CD4-positive, alpha-beta T cell (primary cell): ENCODE measurements at regions not wholly inside any gene's neighbourhood (a gene's known extent, or its start where the extent isn't known, plus 50 kb on each side); places are given as distances from the start of the nearest gene placed in this dataset.

Source experiments
- ATAC-seq: fragments of 200-7000 bp; cut with Tn5 transposase; one replicate; pipeline ENCODE4 v1.10.0; 2022; ENCODE audit warnings: mild to moderate bottlenecking; ENCODE audit not compliant: poor library complexity
- CTCF ChIA-PET: fragments of 350-600 bp; sonication (Branson Sonifier 250); formaldehyde crosslinking; loops from one replicate; lab custom pipeline; 2021; ENCODE audit warnings: antibody characterized with exemption, inconsistent platforms; lab: Charles Lee
- POLR2A ChIA-PET: fragments of 350-600 bp; sonication (Branson Sonifier 250); formaldehyde crosslinking; loops from one replicate; lab custom pipeline; 2021; ENCODE audit warnings: antibody characterized with exemption, inconsistent platforms; lab: Charles Lee
- DNase-seq, 14 experiments: peaks; one replicate each; pipeline ENCODE4 v3.0.0-alpha.2; 2013 to 2020; ENCODE audit warnings: mixed read lengths in 2 of 14
- H3K27ac ChIP-seq, 2 donors: one replicate each; pipeline versions ENCODE4 v1.5.1 to v1.7.0; 2013; ENCODE audit warnings: low read length in 2 of 2, low read depth in 1 of 2, mild to moderate bottlenecking in 1 of 2
- H3K27me3 ChIP-seq, 2 experiments: 1 replicate in 1 of 2; 2 replicates in 1 of 2; pipeline versions ENCODE4 v1.6.1 to v1.7.0; 2013; ENCODE audit warnings: low read length in 2 of 2, control low read depth in 1 of 2, mild to moderate bottlenecking in 1 of 2, moderate library complexity in 1 of 2; ENCODE audit not compliant: insufficient read depth in 2 of 2, control insufficient read depth in 1 of 2
- H3K36me3 ChIP-seq: one replicate; pipeline ENCODE4 v1.6.1; 2013; ENCODE audit warnings: low read length, control low read depth; ENCODE audit not compliant: insufficient read depth
- H3K4me1 ChIP-seq: one replicate; pipeline ENCODE4 v1.6.1; 2013; ENCODE audit warnings: low read length, control low read depth; ENCODE audit not compliant: insufficient read depth
- H3K4me3 ChIP-seq: one replicate; pipeline ENCODE4 v1.5.1; 2013; ENCODE audit warnings: mild to moderate bottlenecking, low read length, moderate library complexity
- H3K9me3 ChIP-seq, 2 experiments: 1 replicate in 1 of 2; 2 replicates in 1 of 2; pipeline versions ENCODE4 v1.6.1 to v1.7.0; 2013; ENCODE audit warnings: low read length in 2 of 2, mild to moderate bottlenecking in 2 of 2, control low read depth in 1 of 2, moderate library complexity in 1 of 2; ENCODE audit not compliant: control insufficient read depth in 1 of 2, insufficient read depth in 1 of 2
- H3K27ac Mint-ChIP-seq: one replicate; pipeline ENCODE4 v1.8.0; 2020; ENCODE audit warnings: mixed read lengths
- H3K27me3 Mint-ChIP-seq: one replicate; pipeline ENCODE4 v1.8.0; 2021; ENCODE audit warnings: mixed read lengths
- H3K36me3 Mint-ChIP-seq: one replicate; pipeline ENCODE4 v1.8.0; 2021; ENCODE audit warnings: low read depth, mixed read lengths
- H3K4me1 Mint-ChIP-seq: one replicate; pipeline ENCODE4 v1.8.0; 2021; ENCODE audit warnings: low read depth, mixed read lengths
- H3K4me3 Mint-ChIP-seq: one replicate; pipeline ENCODE4 v1.8.0; 2020; ENCODE audit warnings: mild to moderate bottlenecking, mixed read lengths
- H3K9me3 Mint-ChIP-seq: one replicate; pipeline ENCODE4 v1.8.0; 2020; ENCODE audit warnings: mixed read lengths
- CTCF ChIP-seq: fragments of 200-600 bp; IDR thresholded peaks from one replicate; pipeline ENCODE4 v1.8.0; 2022; ENCODE audit warnings: antibody characterized with exemption, mild to moderate bottlenecking
- intact Hi-C, 2 experiments: fragments of 100-400 bp; cut with DNase I in 1 of 2; cut with micrococcal nuclease in 1 of 2; formaldehyde crosslinking; loops; one replicate each; pipeline versions ENCODE4 v1.15.1 to v1.9.0; 2023 to 2025; cut with DNase I, micrococcal nuclease

- H3K27me3 Mint-ChIP-seq: no peaks in the 10 kb centered on the region
- H3K4me1 ChIP-seq: no peaks in the 10 kb centered on the region
- intact Hi-C loops: no loop called here
These were observed 259.7 kb downstream of the CDH10 start for GRCh38 chr5:24385070-24385469.

GRCh38 chr5:24385617-24386016 is 259.2 kb downstream of the CDH10 start:
- peaks cover 2% of the 10 kb centered on the region for H3K9me3 Mint-ChIP-seq
- ATAC-seq: no peak
- ChIA-PET CTCF (no interaction called here), POLR2A (no interaction called here)
- Histone ChIP-seq H3K36me3 (no peaks in the 10 kb centered on the region), H3K27ac (no peak overlapping the region), H3K9me3 (peaks cover 6% of the 10 kb centered on the region in 2 experiments), H3K27me3 (no peaks in the 10 kb centered on the region), H3K4me1 (no peaks in the 10 kb centered on the region), H3K4me3 (no peak overlapping the region)
- no peak overlapping the region for H3K4me3 Mint-ChIP-seq
- TF ChIP-seq CTCF: no peak
- no peaks in the 10 kb centered on the region for H3K4me1 Mint-ChIP-seq
- H3K27me3 Mint-ChIP-seq: no peaks in the 10 kb centered on the region
- no peak overlapping the region for H3K27ac Mint-ChIP-seq
- intact Hi-C loops: no loop called here
- H3K36me3 Mint-ChIP-seq: no peaks in the 10 kb centered on the region
- DNase-seq: no peak

More at GRCh38 chr5:24385070-24385469, 259.7 kb downstream of the CDH10 start:
- Histone ChIP-seq H3K4me3 (no peak overlapping the region), H3K9me3 (peaks cover under 1 to 7% of the 10 kb centered on the region in 2 experiments), H3K27ac (no peak overlapping the region), H3K36me3 (no peaks in the 10 kb centered on the region), H3K27me3 (no peaks in the 10 kb centered on the region)
- TF ChIP-seq CTCF: no peak
- Mint-ChIP-seq H3K9me3 (peaks cover 2% of the 10 kb centered on the region), H3K4me3 (no peak overlapping the region), H3K27ac (no peak overlapping the region), H3K4me1 (no peaks in the 10 kb centered on the region), H3K36me3 (no peaks in the 10 kb centered on the region)
- ATAC-seq (no peak), DNase-seq (no peak)
- POLR2A ChIA-PET: no interaction called here
- CTCF ChIA-PET: no interaction called here

- Histone ChIP-seq H3K9me3 (peaks cover 4 to 6% of the 10 kb centered on the region in 2 experiments), H3K4me1 (no peaks in the 10 kb centered on the region), H3K36me3 (no peaks in the 10 kb centered on the region), H3K4me3 (no peak overlapping the region), H3K27ac (no peak overlapping the region), H3K27me3 (no peaks in the 10 kb centered on the region)
- Mint-ChIP-seq H3K36me3 (no peaks in the 10 kb centered on the region), H3K4me3 (no peak overlapping the region), H3K27ac (no peak overlapping the region), H3K27me3 (no peaks in the 10 kb centered on the region), H3K4me1 (no peaks in the 10 kb centered on the region), H3K9me3 (peaks cover 5% of the 10 kb centered on the region)
- no peak for TF ChIP-seq CTCF
- ATAC-seq (no peak), DNase-seq (no peak)
- intact Hi-C loops: no loop called here
- CTCF ChIA-PET: no interaction called here
- POLR2A ChIA-PET: no interaction called here
These were observed 256.3 kb downstream of the CDH10 start for GRCh38 chr5:24388448-24388847.
